ENCODE measurements at regions not wholly inside any gene's neighbourhood (a gene's known extent, or its start where the extent isn't known, plus 50 kb on each side); places are given as distances from the start of the nearest gene placed in this dataset.

GRCh38 chr10:128221807-128222206 lies 95.6 kb upstream of the MKI67 start:
- H2AFZ ChIP-seq (ENCODE audit: low read depth, low read length): no peak overlapping the region
- H3K27ac ChIP-seq (ENCODE audit: low read length): no peak overlapping the region
- H3K9ac ChIP-seq (ENCODE audit: low read length): no peak overlapping the region
- no peaks in the 10 kb centered on the region for H3K27me3 ChIP-seq (ENCODE audit: low read depth, low read length)
- H3K4me3 ChIP-seq (ENCODE audit: low read length): no peak overlapping the region
- no peaks in the 10 kb centered on the region for H3K79me2 ChIP-seq (ENCODE audit: low read length)
- H3K4me1 ChIP-seq (ENCODE audit: low read length): no peaks in the 10 kb centered on the region
- H3K4me2 ChIP-seq (ENCODE audit: low read length): no peak overlapping the region
- no peaks in the 10 kb centered on the region for H3K36me3 ChIP-seq (replicated peaks; ENCODE audit: low read depth, low read length)
- TF ChIP-seq EZH2phosphoT487 (IDR thresholded peaks at IDR 0.05; ENCODE audit: low read depth): no peak
- no peak for TF ChIP-seq CTCF (IDR thresholded peaks at IDR 0.05; ENCODE audit: low read depth, low read length)
- H3K9me3 ChIP-seq (ENCODE audit: insufficient read depth, low read length): no peaks in the 10 kb centered on the region
- H4K20me1 ChIP-seq (ENCODE audit: insufficient read depth, low read length): no peaks in the 10 kb centered on the region

GRCh38 chr10:128222332-128222849 lies 96.2 kb upstream of the MKI67 start:
- no peaks in the 10 kb centered on the region for H3K4me1 ChIP-seq (ENCODE audit: low read length)
- H4K20me1 ChIP-seq (ENCODE audit: insufficient read depth, low read length): no peaks in the 10 kb centered on the region
- no peak overlapping the region for H3K27ac ChIP-seq (ENCODE audit: low read length)
- no peak overlapping the region for H3K4me2 ChIP-seq (ENCODE audit: low read length)
- H3K4me3 ChIP-seq (ENCODE audit: low read length): no peak overlapping the region
- H3K79me2 ChIP-seq (ENCODE audit: low read length): no peaks in the 10 kb centered on the region
- H3K9ac ChIP-seq (ENCODE audit: low read length): no peak overlapping the region
- H3K9me3 ChIP-seq (ENCODE audit: insufficient read depth, low read length): no peaks in the 10 kb centered on the region
- H3K27me3 ChIP-seq (ENCODE audit: low read depth, low read length): no peaks in the 10 kb centered on the region
- H2AFZ ChIP-seq (ENCODE audit: low read depth, low read length): no peak overlapping the region
- no peaks in the 10 kb centered on the region for H3K36me3 ChIP-seq (replicated peaks; ENCODE audit: low read depth, low read length)
- TF ChIP-seq EZH2phosphoT487 (IDR thresholded peaks at IDR 0.05; ENCODE audit: low read depth) (no peak), CTCF (IDR thresholded peaks at IDR 0.05; ENCODE audit: low read depth, low read length) (no peak)

GRCh38 chr10:128230401-128230800 lies 104.2 kb upstream of the MKI67 start:
- H3K4me2 ChIP-seq (ENCODE audit: low read length): no peak overlapping the region
- TF ChIP-seq CTCF (IDR thresholded peaks at IDR 0.05; ENCODE audit: low read depth, low read length) (no peak), EZH2phosphoT487 (IDR thresholded peaks at IDR 0.05; ENCODE audit: low read depth) (no peak)
- H3K9me3 ChIP-seq (ENCODE audit: insufficient read depth, low read length): no peaks in the 10 kb centered on the region
- H4K20me1 ChIP-seq (ENCODE audit: insufficient read depth, low read length): no peaks in the 10 kb centered on the region
- H3K27me3 ChIP-seq (ENCODE audit: low read depth, low read length): no peaks in the 10 kb centered on the region
- no peak overlapping the region for H3K9ac ChIP-seq (ENCODE audit: low read length)
- H3K27ac ChIP-seq (ENCODE audit: low read length): no peak overlapping the region
- H3K36me3 ChIP-seq (replicated peaks; ENCODE audit: low read depth, low read length): no peaks in the 10 kb centered on the region
- H2AFZ ChIP-seq (ENCODE audit: low read depth, low read length): no peak overlapping the region
- no peaks in the 10 kb centered on the region for H3K4me1 ChIP-seq (ENCODE audit: low read length)
- H3K79me2 ChIP-seq (ENCODE audit: low read length): no peaks in the 10 kb centered on the region
- H3K4me3 ChIP-seq (ENCODE audit: low read length): no peak overlapping the region

- Histone ChIP-seq H3K79me2 (ENCODE audit: low read length) (no peaks in the 10 kb centered on the region), H3K4me3 (ENCODE audit: low read length) (no peak overlapping the region), H3K27me3 (ENCODE audit: low read depth, low read length) (no peaks in the 10 kb centered on the region), H3K9ac (ENCODE audit: low read length) (no peak overlapping the region), H4K20me1 (ENCODE audit: insufficient read depth, low read length) (no peaks in the 10 kb centered on the region), H3K36me3 (replicated peaks; ENCODE audit: low read depth, low read length) (no peaks in the 10 kb centered on the region), H3K9me3 (ENCODE audit: insufficient read depth, low read length) (no peaks in the 10 kb centered on the region), H2AFZ (ENCODE audit: low read depth, low read length) (no peak overlapping the region), H3K4me2 (ENCODE audit: low read length) (no peak overlapping the region), H3K27ac (ENCODE audit: low read length) (no peak overlapping the region), H3K4me1 (ENCODE audit: low read length) (no peaks in the 10 kb centered on the region)
- TF ChIP-seq CTCF (IDR thresholded peaks at IDR 0.05; ENCODE audit: low read depth, low read length) (no peak), EZH2phosphoT487 (IDR thresholded peaks at IDR 0.05; ENCODE audit: low read depth) (no peak)
Observed at GRCh38 chr10:128233422-128233821, 107.2 kb upstream of the MKI67 start.

Data from OCI-LY3 (cell line).